GM13976 (cell line): ENCODE measurements at regions not wholly inside any gene's neighbourhood (a gene's known extent, or its start where the extent isn't known, plus 50 kb on each side); places are given as distances from the start of the nearest gene placed in this dataset.

Experiments
- DNase-seq: peaks from one replicate; pipeline ENCODE4 v3.0.0; 2012; ENCODE audit warnings: low spot score
- in situ Hi-C: fragments of 300-500 bp; cut with MboI; formaldehyde crosslinking; loops from one replicate; pipeline ENCODE4 v1.12.0; 2022; ENCODE audit warnings: low sequenced_read_pairs, mixed read lengths, inconsistent platforms; ENCODE audit not compliant: unreplicated experiment
- TF ChIP-seq, protein P1 (sequence below): IDR thresholded peaks from 2 replicates; pipeline ENCODE4 v1.5.1; 2012; ENCODE audit warnings: borderline replicate concordance, mild to moderate bottlenecking; ENCODE audit not compliant: insufficient read depth; ENCODE audit errors: extremely low read depth, missing control alignments, control extremely low read depth

DNA sequence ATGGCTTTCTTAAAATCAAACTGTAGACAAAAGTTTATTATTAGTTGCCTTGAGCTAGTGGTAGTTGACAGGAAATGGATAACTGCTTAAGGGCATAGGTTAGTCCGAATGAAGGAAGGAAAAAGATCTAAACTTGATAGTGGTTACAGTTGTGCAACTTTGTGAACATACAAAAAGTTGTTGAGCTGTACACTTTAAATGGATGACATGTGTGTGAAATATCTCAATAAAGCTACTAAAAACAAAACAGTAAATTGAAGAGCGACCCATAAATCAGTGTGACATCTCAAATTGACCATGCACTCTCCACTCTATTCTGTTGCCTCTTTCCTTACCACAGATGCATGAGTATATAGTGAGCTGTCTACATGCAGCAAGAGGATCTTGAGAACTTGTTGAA lies 1757.8 kb downstream of the PCDH9 start:
- in situ Hi-C loops: no loop called here
- TF ChIP-seq, protein P1, sequence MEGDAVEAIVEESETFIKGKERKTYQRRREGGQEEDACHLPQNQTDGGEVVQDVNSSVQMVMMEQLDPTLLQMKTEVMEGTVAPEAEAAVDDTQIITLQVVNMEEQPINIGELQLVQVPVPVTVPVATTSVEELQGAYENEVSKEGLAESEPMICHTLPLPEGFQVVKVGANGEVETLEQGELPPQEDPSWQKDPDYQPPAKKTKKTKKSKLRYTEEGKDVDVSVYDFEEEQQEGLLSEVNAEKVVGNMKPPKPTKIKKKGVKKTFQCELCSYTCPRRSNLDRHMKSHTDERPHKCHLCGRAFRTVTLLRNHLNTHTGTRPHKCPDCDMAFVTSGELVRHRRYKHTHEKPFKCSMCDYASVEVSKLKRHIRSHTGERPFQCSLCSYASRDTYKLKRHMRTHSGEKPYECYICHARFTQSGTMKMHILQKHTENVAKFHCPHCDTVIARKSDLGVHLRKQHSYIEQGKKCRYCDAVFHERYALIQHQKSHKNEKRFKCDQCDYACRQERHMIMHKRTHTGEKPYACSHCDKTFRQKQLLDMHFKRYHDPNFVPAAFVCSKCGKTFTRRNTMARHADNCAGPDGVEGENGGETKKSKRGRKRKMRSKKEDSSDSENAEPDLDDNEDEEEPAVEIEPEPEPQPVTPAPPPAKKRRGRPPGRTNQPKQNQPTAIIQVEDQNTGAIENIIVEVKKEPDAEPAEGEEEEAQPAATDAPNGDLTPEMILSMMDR: no peak
- no peak for DNase-seq

DNA sequence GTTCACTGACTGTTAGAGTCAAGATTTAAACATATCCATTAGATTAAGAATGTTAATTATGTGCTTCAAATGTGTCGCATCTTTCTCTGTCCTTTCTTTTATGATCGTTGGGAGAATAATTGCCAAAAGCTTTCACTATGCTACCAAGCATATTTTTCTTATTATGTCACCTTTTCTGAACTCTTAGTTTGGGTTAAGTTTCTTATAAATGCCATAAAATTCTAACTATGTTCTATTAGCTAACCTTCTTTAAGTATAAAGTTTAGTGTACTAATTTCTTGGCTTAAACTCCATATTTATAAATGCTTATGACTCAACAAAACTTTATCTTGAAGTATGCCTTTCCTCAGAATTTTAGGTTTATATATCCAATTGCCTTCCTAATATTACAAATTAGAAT lies 1759.4 kb downstream of the PCDH9 start:
- DNase-seq: no peak
- TF ChIP-seq, protein P1: no peak
- in situ Hi-C loops: no loop called here

DNA sequence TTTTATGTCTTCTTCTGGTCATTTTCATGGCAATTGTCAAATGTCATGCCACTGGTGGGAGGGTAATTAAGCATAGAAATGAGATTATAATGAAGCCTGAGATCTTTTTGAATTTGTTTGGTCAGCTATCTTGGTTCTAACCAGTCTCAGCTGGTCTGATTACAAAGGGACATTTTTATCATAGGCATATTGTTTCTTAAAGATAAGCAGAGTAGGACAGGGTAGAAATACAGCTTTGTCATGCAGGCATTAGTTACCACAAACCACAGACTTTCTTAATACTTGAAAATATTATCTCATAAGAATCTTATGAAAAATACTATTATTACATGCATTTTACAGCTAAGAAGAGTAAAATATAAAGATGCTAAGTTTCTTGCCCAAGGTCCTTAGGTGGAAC lies 1761.5 kb downstream of the PCDH9 start:
- no peak for DNase-seq
- TF ChIP-seq, protein P1: no peak
- in situ Hi-C loops: no loop called here

DNA sequence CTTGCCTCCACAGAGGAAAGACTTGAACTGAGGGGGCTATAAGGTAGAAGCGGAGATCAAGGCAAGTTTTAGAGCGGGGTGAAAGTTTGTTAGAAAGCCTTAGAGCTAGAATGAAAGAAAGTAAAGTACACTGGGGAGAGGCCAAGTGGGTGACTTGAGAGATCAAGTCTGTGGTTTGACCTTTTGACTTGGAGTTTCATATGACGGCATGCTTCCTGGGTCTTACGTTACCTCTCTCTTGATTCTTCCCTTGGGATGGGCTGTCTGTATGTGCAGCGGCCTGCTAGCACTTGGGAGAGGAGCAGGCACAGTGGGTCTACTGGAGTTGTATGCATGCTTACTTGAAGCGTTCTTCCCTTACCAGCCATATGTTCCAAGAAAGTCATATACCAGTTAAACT lies 1768.5 kb downstream of the PCDH9 start:
- TF ChIP-seq, protein P1: no peak
- DNase-seq: no peak
- in situ Hi-C loops: no loop called here

DNA sequence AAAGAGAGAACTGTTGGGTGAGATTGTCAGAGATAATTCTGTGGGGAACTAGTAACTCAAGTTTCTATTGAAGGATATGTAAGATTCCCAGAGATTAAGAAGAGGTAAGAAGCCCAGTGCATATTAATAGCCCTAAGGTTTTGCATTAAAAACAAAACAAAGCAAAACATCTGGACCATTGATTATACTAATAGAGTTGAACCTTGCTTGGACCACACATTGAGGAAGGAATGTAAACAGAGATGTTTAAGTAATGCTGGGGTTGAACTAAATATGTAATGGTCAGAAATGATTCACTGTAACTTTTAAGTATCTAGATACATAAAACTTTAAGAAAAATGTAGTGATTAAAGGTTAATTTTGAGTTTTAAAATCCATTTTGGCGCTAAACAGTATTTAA lies 1770.0 kb downstream of the PCDH9 start:
- in situ Hi-C loops: no loop called here
- no peak for DNase-seq
- TF ChIP-seq, protein P1: no peak

DNA sequence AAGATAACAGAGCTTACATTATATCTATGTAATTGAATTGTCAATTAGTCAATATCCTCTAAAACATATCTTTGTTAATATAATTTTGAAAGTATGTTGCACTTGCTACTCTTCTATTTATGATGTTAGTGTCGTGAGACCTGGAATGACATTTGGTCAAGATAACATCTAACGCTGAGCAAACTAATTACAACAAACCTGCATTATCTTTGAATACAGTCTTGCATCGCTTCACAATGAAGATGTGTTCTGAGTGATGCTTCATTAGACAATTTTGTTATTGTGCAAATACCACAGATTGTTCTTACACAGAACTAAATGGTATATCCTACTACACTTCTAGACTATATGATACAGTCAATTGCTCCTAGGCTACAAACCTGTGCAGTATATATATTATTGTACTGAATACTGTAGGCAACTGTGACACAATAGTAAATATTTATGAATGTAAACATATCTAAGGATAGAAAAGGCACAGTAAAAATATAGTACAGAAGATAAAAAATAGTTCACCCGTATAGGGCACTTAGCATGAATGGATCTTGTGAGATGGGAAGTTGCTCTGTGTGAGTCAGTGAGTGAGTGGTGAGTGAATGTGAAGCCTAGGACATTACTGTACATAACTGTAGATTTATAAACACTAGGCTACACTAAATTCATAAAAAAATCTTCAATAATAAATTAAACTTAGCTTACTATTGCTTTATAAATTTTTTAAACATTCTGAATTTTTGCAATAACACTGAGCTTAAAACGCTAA lies 1773.8 kb downstream of the PCDH9 start:
- DNase-seq: no peak
- in situ Hi-C loops: no loop called here
- TF ChIP-seq, protein P1: no peak
